A549 (cell line): ENCODE measurements at regions not wholly inside any gene's neighbourhood (a gene's known extent, or its start where the extent isn't known, plus 50 kb on each side); places are given as distances from the start of the nearest gene placed in this dataset.

Experiments used
- EP300 ChIP-seq, 2 experiments: fragments of >200 bp; sonication (Bioruptor Twin); formaldehyde crosslinking; IDR thresholded peaks; 2 replicates in 1 of 2; 3 replicates in 1 of 2; pipeline ENCODE4 v1.6.1; 2016 to 2017
- MAZ ChIP-seq: fragments of 150-350 bp; IDR thresholded peaks from 2 replicates; pipeline ENCODE4 v1.6.1; 2014; ENCODE audit warnings: antibody characterized with exemption, low read depth, low read length, borderline replicate concordance
- NPAS2 ChIP-seq: fragments of 250-450 bp; sonication (Bioruptor Pico); IDR thresholded peaks from 2 replicates; pipeline ENCODE4 v1.8.0; 2022; ENCODE audit warnings: mild to moderate bottlenecking, moderate library complexity, borderline replicate concordance
- PHF8 ChIP-seq: fragments of 200-600 bp; sonication (generic); IDR thresholded peaks from 2 replicates; pipeline ENCODE4 v1.6.1; 2016; ENCODE audit warnings: low read depth, mild to moderate bottlenecking, antibody characterized with exemption, moderate library complexity, borderline replicate concordance
- TF ChIP-seq, protein P1 (sequence below): fragments of >200 bp; sonication (Bioruptor Twin); formaldehyde crosslinking; IDR thresholded peaks from 3 replicates; pipeline ENCODE4 v1.5.1; 2016
- TF ChIP-seq, protein P2 (sequence below): fragments of 450-650 bp; IDR thresholded peaks from 2 replicates; pipeline ENCODE4 v1.6.1; 2014; ENCODE audit warnings: antibody characterized with exemption
- TF ChIP-seq, protein P3 (sequence below): IDR thresholded peaks from 2 replicates; pipeline ENCODE4 v1.6.1; 2012

DNA sequence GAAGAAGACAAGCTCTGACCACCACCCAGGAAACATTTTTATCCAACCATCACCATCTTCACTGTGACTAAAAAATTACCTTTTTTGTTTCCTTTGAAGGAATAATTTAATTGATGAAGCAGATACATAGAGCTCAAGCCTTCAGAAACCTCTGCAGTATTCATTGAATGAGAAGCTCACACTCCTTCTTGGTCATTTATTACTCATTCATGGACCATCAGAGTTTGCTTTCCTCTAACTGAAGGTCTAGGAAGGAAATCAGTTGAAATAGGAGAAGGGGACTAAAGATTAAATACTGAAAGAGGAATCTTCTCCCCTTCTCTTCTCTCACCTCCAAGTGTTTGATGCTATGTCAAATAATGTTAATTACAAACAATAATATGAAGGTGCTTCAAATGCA lies 290.6 kb upstream of the KLF3 start:
- TF ChIP-seq, protein P1, sequence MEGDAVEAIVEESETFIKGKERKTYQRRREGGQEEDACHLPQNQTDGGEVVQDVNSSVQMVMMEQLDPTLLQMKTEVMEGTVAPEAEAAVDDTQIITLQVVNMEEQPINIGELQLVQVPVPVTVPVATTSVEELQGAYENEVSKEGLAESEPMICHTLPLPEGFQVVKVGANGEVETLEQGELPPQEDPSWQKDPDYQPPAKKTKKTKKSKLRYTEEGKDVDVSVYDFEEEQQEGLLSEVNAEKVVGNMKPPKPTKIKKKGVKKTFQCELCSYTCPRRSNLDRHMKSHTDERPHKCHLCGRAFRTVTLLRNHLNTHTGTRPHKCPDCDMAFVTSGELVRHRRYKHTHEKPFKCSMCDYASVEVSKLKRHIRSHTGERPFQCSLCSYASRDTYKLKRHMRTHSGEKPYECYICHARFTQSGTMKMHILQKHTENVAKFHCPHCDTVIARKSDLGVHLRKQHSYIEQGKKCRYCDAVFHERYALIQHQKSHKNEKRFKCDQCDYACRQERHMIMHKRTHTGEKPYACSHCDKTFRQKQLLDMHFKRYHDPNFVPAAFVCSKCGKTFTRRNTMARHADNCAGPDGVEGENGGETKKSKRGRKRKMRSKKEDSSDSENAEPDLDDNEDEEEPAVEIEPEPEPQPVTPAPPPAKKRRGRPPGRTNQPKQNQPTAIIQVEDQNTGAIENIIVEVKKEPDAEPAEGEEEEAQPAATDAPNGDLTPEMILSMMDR: no peak
- TF ChIP-seq, protein P2, sequence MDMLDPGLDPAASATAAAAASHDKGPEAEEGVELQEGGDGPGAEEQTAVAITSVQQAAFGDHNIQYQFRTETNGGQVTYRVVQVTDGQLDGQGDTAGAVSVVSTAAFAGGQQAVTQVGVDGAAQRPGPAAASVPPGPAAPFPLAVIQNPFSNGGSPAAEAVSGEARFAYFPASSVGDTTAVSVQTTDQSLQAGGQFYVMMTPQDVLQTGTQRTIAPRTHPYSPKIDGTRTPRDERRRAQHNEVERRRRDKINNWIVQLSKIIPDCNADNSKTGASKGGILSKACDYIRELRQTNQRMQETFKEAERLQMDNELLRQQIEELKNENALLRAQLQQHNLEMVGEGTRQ: no peak
- TF ChIP-seq EP300 (IDR thresholded peaks at IDR 0.05) (no peak), PHF8 (no peak), NPAS2 (CRISPR knock-in tag) (no peak), MAZ (no peak)
- TF ChIP-seq, protein P3, sequence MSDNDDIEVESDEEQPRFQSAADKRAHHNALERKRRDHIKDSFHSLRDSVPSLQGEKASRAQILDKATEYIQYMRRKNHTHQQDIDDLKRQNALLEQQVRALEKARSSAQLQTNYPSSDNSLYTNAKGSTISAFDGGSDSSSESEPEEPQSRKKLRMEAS: no peak
